ENCODE measurements at regions not wholly inside any gene's neighbourhood (a gene's known extent, or its start where the extent isn't known, plus 50 kb on each side); places are given as distances from the start of the nearest gene placed in this dataset.
"Not testable (repeated sequence)": the region's sequence is repeated elsewhere in the genome, so short reads cannot be mapped to it uniquely, and the experiment has no call there.

DNA sequence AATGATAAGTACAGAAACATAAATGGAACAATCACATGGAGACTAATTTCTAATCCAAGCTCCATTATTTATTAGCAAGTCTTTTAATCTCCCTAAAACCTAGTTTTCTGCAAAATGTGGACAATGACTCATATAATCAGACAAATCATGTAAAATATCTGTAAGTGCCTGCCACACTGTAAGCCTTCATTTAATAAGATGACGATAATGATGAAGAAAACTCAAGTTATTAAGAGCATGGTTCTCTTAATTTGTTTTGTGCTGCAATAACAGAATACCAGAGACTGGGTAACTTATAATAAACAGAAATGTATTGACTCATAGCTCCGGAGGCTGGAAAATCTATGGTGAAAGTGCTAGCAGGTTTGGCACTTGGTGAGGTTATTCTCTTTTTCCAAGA is 535.3 kb upstream of the LRFN5 start:
- DNase-seq (ENCODE audit: low read depth) = no peak

DNA sequence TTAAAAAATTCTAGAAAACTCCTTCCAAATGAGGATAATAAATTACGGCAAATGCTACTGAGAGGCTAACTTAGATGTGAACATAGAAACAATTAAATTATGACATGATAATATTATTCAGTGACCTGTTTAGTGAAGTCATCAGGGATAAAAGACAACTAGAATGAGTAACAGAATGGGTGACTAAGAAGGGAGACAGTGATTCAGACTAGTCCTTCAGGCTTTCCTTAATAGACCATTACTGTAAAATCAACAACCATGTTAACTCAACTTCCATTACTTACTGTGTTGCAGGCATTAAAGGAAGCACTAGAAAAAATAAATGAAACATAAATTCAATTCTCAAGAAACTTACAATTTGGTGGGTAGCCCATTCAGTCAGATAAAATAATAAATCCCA is 543.9 kb upstream of the LRFN5 start:
- no peak for DNase-seq (ENCODE audit: low read depth)

DNA sequence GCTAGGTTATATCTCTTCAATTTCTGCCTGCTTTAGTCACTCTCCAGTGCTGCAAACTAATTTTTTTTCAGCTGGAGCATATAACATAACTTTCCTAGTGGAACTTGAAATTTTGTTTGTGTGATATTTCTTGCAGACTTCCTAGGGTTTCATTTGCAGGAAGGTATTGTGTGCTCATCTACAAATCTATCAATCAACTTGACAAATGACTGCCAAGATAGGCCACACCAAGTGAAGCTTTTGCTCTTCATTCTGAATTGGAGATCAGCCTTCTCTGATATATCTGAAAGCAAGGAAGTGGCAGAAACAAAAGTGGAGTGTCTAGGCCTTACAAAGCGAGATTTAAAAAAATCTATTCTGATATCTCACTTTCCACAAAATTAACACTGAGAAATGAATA is 551.1 kb upstream of the LRFN5 start:
- no peak for DNase-seq (ENCODE audit: low read depth)

GRCh38 chr14:41051801-41052200 is 554.9 kb upstream of the LRFN5 start:
- no peak for DNase-seq (ENCODE audit: low read depth)

GRCh38 chr14:41047763-41048162 is 558.9 kb upstream of the LRFN5 start:
- DNase-seq (ENCODE audit: low read depth) = no peak

GRCh38 chr14:41037388-41037787 is 569.3 kb upstream of the LRFN5 start:
- no peak for DNase-seq (ENCODE audit: low read depth)

DNA sequence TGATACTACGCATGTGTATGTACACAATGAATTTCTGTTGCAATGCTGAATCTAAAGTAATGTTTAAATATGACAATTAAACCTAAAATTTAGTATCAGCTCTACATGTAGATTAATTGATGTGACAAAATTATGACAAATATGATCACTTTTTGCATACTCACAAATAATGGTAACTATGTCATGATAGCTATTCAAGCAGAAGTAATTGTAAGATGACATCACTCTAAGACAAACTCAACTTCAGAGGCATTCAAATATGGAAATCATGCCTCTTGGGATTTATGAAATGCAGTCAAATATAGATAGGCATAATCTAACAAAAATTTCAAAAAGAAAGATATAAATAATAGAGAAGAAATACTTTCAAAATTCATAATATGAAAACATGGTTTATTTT is 571.7 kb upstream of the LRFN5 start:
- DNase-seq (ENCODE audit: low read depth) = no peak

GRCh38 chr14:41022932-41023331 is 583.7 kb upstream of the LRFN5 start:
- no peak for DNase-seq (ENCODE audit: low read depth)

GRCh38 chr14:41016213-41016612 is 590.5 kb upstream of the LRFN5 start:
- no peak for DNase-seq (ENCODE audit: low read depth)

DNA sequence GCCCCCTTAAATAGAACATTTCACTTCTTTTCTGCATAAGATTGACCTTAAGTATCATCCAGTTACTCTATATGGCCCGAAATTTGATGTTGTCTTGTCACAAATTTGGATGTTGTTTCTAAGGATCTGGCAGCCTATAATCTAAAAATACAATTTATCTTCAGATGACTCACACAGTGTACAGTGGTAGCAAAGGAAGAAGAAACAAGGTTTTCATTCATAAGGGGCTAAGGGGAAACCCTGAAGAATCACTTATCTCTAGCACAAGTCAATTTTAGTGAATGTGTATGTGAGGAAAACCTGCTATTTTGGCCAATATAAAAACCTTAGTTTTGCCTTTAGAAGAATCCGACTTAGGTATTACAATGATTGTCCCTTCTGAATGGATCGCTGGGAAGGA is 606.3 kb upstream of the LRFN5 start:
- no peak for DNase-seq (ENCODE audit: low read depth)

DNA sequence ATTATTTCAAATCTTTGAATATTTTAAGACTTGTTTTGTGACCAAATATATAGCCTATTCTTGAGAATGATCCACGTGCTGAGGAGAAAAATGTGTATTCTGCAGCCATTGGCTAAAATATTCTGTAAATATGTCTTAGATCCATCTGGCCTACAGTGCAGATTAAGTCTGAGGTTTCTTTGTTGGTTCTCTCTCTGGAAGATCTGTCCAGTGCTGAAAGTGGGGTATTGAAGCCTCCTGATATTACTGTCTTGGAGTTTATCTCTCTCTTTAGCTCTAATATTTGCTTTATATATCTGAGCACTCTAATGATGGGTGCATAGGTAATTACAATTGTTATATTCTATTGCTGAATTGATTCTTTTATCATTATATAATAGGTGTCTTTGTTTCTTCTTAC is 617.4 kb upstream of the LRFN5 start:
- DNase-seq (ENCODE audit: low read depth) = no peak

DNA sequence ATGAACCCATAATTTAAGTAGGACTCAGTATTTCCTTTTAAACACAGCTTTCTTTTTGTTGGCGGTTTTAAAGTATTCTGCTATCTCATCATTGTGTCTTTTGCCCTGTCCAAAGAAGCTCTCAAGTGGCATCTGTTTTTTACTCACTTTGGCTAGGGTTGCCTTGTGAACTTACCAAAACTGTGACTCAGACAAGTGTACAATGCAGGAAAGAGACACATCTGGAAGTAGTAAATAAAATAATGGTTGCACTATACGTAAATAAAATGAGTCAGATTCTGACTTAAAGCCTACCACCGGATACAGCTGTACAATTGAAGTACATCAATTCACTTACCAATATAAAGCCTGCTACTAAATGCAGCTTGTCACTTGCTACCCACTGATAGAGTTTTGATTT is 619.2 kb upstream of the LRFN5 start:
- no peak for DNase-seq (ENCODE audit: low read depth)

DNA sequence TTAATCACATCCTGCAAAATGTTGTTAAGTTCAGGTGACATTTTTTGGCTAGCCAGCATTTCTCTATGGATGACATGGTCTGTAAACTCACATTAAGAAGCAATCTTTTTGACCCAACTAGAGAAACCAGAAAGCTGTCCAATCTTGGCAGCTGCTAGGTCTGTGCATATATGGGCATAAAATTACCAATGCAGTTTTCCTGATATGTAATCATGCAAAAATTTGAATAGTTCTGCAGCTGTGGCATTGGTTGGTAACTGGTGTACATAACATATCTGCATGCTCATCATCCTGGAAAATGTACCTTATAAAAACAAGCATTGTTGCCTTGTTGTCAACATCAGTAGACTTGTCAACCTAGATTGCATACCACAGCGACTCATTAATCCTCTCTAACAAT is 620.0 kb upstream of the LRFN5 start:
- DNase-seq (ENCODE audit: low read depth) = no peak

GRCh38 chr14:40985584-40985983 is 621.1 kb upstream of the LRFN5 start:
- no peak for DNase-seq (ENCODE audit: low read depth)

GRCh38 chr14:40983604-40984003 is 623.1 kb upstream of the LRFN5 start:
- DNase-seq (ENCODE audit: low read depth) = no peak

DNA sequence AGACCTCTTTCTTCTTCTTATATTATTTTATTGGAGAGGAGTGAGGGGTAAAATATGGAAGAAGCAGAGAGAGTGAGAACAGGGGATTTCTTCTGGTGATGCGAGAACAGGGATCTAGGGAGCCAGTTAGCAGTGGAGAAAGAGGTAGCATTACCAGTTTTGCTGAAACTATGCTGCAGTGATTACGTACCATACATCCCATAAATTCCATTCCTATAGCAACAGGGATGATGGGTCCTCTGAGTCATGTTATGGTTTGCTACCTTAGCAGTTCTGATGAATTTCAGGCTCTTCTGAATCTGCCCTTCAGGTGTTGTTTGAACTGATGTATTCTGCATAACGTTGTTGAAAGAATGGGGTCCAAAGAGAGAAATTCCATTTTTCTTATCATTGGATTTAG is 625.4 kb upstream of the LRFN5 start:
- DNase-seq (ENCODE audit: low read depth) = no peak

DNA sequence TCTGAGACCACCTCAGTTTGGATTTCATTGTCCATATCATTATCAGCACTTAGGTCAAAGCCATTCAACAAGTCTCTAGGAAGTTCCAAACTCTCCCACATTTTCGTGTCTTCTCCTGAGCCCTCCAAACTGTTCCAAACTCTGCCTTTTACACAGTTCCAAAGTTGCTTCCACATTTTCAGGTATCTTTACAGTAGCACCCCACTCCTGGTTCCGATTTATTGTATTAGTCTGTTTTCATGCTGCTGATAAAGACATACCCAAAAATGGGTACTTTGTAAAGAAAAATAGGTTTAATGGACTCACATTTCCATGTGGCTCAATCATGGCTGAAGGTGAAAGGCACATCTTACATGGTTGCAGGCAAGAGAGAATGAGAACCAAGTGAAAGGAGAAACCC is 646.4 kb upstream of the LRFN5 start:
- DNase-seq (ENCODE audit: low read depth) = not testable (repeated sequence)

GRCh38 chr14:40955131-40955505 is 651.6 kb upstream of the LRFN5 start:
- no peak for DNase-seq (ENCODE audit: low read depth)

- not testable (repeated sequence) for DNase-seq (ENCODE audit: low read depth)
Observed at GRCh38 chr14:40954448-40955130, 652.1 kb upstream of the LRFN5 start.

DNA sequence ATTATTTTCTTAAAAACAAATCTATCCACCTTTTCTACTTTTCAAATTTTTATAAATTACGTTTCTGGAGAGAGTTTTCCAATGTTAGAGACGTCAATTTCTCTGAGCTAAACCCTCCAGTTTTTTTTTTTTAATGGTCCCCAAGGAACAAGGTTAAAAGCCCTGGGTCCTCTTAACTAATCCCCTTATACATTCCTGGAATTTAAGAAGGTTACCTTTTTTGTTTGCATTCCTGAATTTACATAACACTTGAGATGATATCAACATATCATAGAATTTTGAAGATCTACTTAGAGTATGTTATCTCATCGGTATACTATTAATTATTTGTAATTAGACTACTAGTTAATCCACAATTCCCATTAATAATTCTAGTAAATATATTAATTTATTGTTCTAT is 662.2 kb upstream of the LRFN5 start:
- no peak for DNase-seq (ENCODE audit: low read depth)

DNA sequence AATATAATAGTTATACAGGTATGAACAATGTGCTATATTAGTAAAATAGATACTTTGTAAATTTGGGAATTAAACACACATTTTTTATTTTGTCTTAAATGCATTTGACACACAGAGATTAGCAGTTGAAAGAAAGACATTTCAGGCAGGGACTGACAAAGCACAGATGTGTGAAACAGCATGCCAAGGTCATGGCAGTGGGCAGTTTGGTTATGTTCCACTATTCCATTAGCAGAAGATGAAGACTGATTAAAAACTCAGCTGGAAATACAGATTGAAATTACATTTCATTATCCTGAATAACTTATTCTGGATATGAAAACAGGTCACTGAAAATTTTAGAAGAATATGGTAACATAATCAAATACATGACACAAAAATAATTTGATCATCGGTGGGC is 669.8 kb upstream of the LRFN5 start:
- DNase-seq (ENCODE audit: low read depth) = no peak

DNA sequence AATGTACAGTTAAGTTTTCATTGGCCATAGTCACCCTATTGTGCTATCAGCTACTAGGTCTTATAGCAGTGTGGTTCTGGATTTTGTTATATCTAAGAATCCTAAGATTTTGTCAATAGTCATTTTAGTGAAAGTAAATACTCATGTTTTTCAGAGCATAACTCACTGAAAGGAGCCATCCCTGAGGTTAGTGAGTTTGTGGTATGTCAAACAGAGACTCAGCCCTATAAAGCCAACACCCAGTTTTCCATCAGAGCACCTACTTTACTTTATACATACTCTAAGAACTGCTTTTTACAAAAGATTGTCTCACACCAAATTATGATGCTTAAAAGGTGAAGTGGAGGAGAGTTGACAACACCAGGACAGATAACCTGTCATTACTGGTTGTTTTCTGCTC is 686.3 kb upstream of the LRFN5 start:
- DNase-seq (ENCODE audit: low read depth) = no peak

DNA sequence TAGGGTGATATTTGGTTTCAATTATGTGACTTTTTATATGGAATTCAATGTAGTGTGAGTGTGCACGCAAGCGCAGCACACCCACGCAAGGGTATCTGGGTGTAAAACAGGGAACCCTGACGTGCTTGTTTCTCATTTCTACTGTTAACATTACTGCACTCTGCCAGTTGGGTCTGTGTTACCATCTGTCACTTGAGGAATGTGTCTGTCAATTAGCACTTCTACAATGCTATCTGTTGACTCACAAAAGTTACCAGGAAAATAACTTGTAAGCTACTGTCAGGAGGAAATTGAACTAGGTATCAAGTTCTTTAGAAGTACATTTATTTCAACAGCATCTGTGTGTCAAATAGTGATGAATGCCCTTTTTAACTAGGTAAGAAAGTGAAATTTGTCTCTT is 695.5 kb upstream of the LRFN5 start:
- DNase-seq (ENCODE audit: low read depth) = no peak

DNA sequence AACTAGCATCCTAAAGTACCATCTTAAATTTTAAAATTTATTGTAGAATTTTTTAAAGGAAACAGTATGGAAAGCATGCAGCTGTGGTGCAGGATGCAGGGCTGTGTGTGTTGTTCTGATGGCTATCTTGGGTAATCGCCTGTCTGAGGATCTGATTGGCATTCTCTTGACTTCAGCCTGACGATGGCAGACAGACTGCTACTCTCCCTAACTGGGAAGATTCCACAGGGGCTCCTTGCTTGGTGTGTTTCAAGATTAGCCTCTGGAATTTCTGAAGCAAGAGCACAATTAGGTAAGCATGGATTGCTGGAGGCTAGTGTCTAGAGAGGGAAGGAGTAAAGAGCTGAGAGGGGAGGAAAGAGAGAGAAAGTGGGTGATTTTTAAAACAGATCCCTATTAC is 696.8 kb upstream of the LRFN5 start:
- no peak for DNase-seq (ENCODE audit: low read depth)

DNA sequence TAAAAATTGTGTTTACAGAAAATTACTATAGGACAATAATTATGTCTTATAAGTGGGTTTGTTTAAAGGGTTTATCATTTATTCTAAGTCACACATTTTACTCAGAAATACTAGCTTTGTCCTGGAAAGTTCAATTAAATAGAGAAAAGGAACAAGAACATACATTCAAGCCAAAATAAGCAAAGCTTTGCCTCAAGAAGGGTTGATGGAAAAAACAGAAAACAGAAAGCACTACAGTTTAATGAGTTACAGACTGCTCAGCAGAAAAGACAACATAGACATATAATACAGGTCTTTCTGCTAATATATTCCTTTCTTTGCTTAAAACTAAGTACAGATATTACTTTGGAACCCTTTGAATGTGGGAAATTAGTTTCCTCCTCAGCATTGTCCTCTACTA is 703.0 kb upstream of the LRFN5 start:
- DNase-seq (ENCODE audit: low read depth) = no peak
